OCI-M2 (cell line): ENCODE measurements at regions not wholly inside any gene's neighbourhood (a gene's known extent, or its start where the extent isn't known, plus 50 kb on each side); places are given as distances from the start of the nearest gene placed in this dataset.
"Not testable (repeated sequence)": the region's sequence is repeated elsewhere in the genome, so short reads cannot be mapped to it uniquely, and the experiment has no call there.

Experiments
- DNase-seq: peaks from one replicate; lab custom pipeline; 2025; ENCODE audit not compliant: unreplicated experiment; lab: John Stamatoyannopoulos, UW

- no peak for DNase-seq
Measured at GRCh38 chr5:71821029-71821428, 102.0 kb downstream of the CARTPT start.

- DNase-seq, result not testable (repeated sequence)
Measured at GRCh38 chr5:71822065-71822464, 103.0 kb downstream of the CARTPT start.

GRCh38 chr5:71825992-71826391 lies 106.9 kb downstream of the CARTPT start:
- no peak for DNase-seq

- no peak for DNase-seq
Measured at GRCh38 chr5:71828291-71829040, 109.4 kb downstream of the CARTPT start.

- DNase-seq, result no peak
Measured at GRCh38 chr5:71829206-71829605, 110.1 kb downstream of the CARTPT start.

GRCh38 chr5:71830681-71831539 lies 111.8 kb downstream of the CARTPT start:
- DNase-seq, result no peak

- no peak for DNase-seq
Measured at GRCh38 chr5:71832812-71833715, 114.0 kb downstream of the CARTPT start.

- DNase-seq, result no peak
Measured at GRCh38 chr5:71834601-71835000, 115.5 kb downstream of the CARTPT start.

- no peak for DNase-seq
Measured at GRCh38 chr5:71836084-71836483, 117.0 kb downstream of the CARTPT start.

GRCh38 chr5:71836559-71837112 lies 117.6 kb downstream of the CARTPT start:
- DNase-seq, result no peak

- no peak for DNase-seq
Measured at GRCh38 chr5:71838286-71838685, 119.2 kb downstream of the CARTPT start.

GRCh38 chr5:71839096-71839884 lies 120.2 kb downstream of the CARTPT start:
- no peak for DNase-seq

- DNase-seq, result no peak
Measured at GRCh38 chr5:71841107-71841506, 122.0 kb downstream of the CARTPT start.

GRCh38 chr5:71843111-71843510 lies 124.0 kb downstream of the CARTPT start:
- DNase-seq, result no peak

GRCh38 chr5:71844862-71845261 lies 125.8 kb downstream of the CARTPT start:
- no peak for DNase-seq

GRCh38 chr5:71859515-71859914 lies 140.4 kb downstream of the CARTPT start:
- DNase-seq, result no peak

GRCh38 chr5:71860048-71860447 lies 141.0 kb downstream of the CARTPT start:
- DNase-seq, result no peak

- DNase-seq, result no peak
Measured at GRCh38 chr5:71861682-71862081, 142.6 kb downstream of the CARTPT start.

GRCh38 chr5:71862087-71862486 lies 143.0 kb downstream of the CARTPT start:
- DNase-seq, result no peak

- DNase-seq, result no peak
Measured at GRCh38 chr5:71862507-71863060, 143.5 kb downstream of the CARTPT start.
